WERI-Rb-1 (cell line): ENCODE measurements at regions not wholly inside any gene's neighbourhood (a gene's known extent, or its start where the extent isn't known, plus 50 kb on each side); places are given as distances from the start of the nearest gene placed in this dataset.

ENCODE experiments used
- DNase-seq: peaks from one replicate; pipeline ENCODE4 v3.0.0-alpha.2; 2020
- H3K27ac ChIP-seq: fragments of 250-450 bp; sonication (Bioruptor Pico); 2 replicates; pipeline ENCODE4 v1.5.1; 2020; ENCODE audit warnings: mild to moderate bottlenecking, moderate library complexity
- H3K27me3 ChIP-seq: fragments of 250-450 bp; sonication (Bioruptor Pico); 2 replicates; pipeline ENCODE4 v1.5.1; 2021; ENCODE audit warnings: mild to moderate bottlenecking, low read depth, moderate library complexity; ENCODE audit not compliant: insufficient read depth, severe bottlenecking
- H3K36me3 ChIP-seq: fragments of 250-450 bp; sonication (Bioruptor Pico); 2 replicates; pipeline ENCODE4 v1.5.1; 2020; ENCODE audit warnings: mild to moderate bottlenecking, moderate library complexity
- H3K4me3 ChIP-seq: 2 replicates; pipeline ENCODE4 v1.5.1; 2011; ENCODE audit warnings: low read depth, mild to moderate bottlenecking, control low read depth, low read length
- H3K9me3 ChIP-seq: fragments of 250-450 bp; sonication (Bioruptor Pico); 2 replicates; pipeline ENCODE4 v1.5.1; 2021; ENCODE audit warnings: mild to moderate bottlenecking, moderate library complexity; ENCODE audit not compliant: severe bottlenecking
- CTCF ChIP-seq: IDR thresholded peaks from 2 replicates; pipeline ENCODE4 v1.5.1; 2011; ENCODE audit warnings: low read depth, mild to moderate bottlenecking, control low read depth, inconsistent platforms, low read length

DNA sequence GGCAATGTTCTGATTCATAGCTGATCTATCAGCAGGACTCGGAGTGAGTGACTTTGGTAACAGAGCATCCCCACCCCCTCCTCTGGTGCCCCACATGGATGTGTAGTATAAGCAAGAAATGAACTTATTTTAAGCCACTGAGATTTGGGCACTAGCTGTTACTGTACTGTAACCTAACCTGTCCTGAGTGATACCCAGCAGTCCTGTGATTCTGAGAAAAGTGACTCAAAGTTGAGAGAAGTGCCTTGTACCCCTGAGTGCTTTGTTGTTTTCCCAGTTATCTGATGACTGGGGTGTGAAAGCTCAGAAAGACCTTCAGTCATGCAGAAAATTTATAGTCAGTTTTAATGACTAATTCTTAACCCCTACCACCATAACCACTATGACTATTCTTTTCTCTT, 439.9 kb upstream of the RBMS3 start:
- H3K36me3 ChIP-seq: no peaks in the 10 kb centered on the region
- no peak overlapping the region for H3K4me3 ChIP-seq
- no peak overlapping the region for H3K27ac ChIP-seq
- no peaks in the 10 kb centered on the region for H3K27me3 ChIP-seq
- TF ChIP-seq CTCF: no peak
- DNase-seq: no peak
- H3K9me3 ChIP-seq: no peaks in the 10 kb centered on the region

- Histone ChIP-seq H3K27ac (no peak overlapping the region), H3K36me3 (no peaks in the 10 kb centered on the region), H3K9me3 (no peaks in the 10 kb centered on the region), H3K27me3 (no peaks in the 10 kb centered on the region), H3K4me3 (no peak overlapping the region)
- DNase-seq: no peak
- no peak for TF ChIP-seq CTCF
Measured at GRCh38 chr3:28841441-28841840, 439.4 kb upstream of the RBMS3 start.

- Histone ChIP-seq H3K27me3 (no peaks in the 10 kb centered on the region), H3K36me3 (no peaks in the 10 kb centered on the region), H3K27ac (no peak overlapping the region), H3K9me3 (no peaks in the 10 kb centered on the region), H3K4me3 (no peak overlapping the region)
- no peak for TF ChIP-seq CTCF
- no peak for DNase-seq
Measured at GRCh38 chr3:28844298-28845005, 436.4 kb upstream of the RBMS3 start.

GRCh38 chr3:28845006-28845324, 435.9 kb upstream of the RBMS3 start:
- no peak for TF ChIP-seq CTCF
- Histone ChIP-seq H3K9me3 (no peaks in the 10 kb centered on the region), H3K36me3 (no peaks in the 10 kb centered on the region), H3K27me3 (no peaks in the 10 kb centered on the region), H3K27ac (no peak overlapping the region), H3K4me3 (no peak overlapping the region)
- no peak for DNase-seq

DNA sequence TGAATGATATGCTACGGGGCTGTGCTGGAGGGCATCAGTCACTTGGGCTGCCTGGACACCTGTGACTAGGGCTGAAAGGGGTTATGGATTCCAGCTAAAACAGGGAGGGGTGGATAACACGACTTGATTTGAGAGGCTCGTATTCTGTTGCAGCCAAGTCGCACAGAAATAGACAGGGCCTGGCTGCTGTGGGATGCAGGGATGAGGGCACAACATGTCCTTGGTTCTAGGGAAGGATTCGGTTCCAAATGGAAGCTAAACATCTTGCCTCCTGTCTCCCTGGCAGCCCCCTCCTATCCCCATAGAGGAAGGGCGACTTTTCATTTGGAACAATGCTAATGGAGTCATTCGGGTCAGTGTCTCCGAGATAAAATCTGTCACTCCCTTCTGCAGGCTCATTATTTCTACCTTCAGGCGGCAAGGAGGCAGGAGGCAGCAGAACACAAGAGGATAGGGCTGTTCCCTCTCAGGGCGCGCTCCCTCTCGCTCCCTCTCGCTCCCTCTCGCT, 433.8 kb upstream of the RBMS3 start:
- H3K27me3 ChIP-seq: no peaks in the 10 kb centered on the region
- no peak overlapping the region for H3K4me3 ChIP-seq
- no peaks in the 10 kb centered on the region for H3K36me3 ChIP-seq
- no peak for TF ChIP-seq CTCF
- H3K9me3 ChIP-seq: no peaks in the 10 kb centered on the region
- H3K27ac ChIP-seq: no peak overlapping the region
- no peak for DNase-seq

DNA sequence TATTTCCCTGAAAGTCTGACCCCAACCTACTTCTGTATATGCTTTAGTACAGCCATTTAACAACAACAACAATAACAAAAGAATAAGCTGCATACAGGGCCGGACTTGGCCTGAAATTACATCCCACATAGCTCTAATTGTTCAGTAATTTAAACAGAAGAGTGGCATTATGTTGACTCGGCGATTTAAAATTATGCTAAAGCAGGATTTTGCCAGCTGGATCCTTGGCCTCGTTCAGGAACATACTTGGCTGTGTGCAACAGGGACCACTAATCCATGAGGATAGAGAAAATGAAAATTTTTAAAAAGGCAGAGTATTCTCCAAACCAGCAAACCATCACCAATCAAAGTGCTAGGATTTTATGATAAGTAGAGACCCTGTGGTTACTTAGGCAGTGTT, 433.1 kb upstream of the RBMS3 start:
- no peak for TF ChIP-seq CTCF
- Histone ChIP-seq H3K27ac (no peak overlapping the region), H3K4me3 (no peak overlapping the region), H3K27me3 (no peaks in the 10 kb centered on the region), H3K36me3 (no peaks in the 10 kb centered on the region), H3K9me3 (no peaks in the 10 kb centered on the region)
- DNase-seq: no peak
